SK-N-SH treated with all-trans-retinoic acid at 6 μM for 48 hours (cell line): ENCODE measurements at regions not wholly inside any gene's neighbourhood (a gene's known extent, or its start where the extent isn't known, plus 50 kb on each side); places are given as distances from the start of the nearest gene placed in this dataset.

Experiments used
- ATAC-seq: fragments of 200-7000 bp; cut with Tn5 transposase; 3 replicates; pipeline ENCODE4 v1.9.1; 2020; ENCODE audit warnings: mild to moderate bottlenecking, moderate library complexity
- ARNTL ChIP-seq: fragments of 450-650 bp; formaldehyde crosslinking; IDR thresholded peaks from 2 replicates; pipeline ENCODE4 v1.5.0; 2020; ENCODE audit warnings: low read depth, mild to moderate bottlenecking, moderate library complexity, borderline replicate concordance
- BACH2 ChIP-seq: fragments of 250-450 bp; sonication (Bioruptor Pico); IDR thresholded peaks from 2 replicates; pipeline ENCODE4 v1.9.0; 2021; ENCODE audit warnings: mild to moderate bottlenecking, borderline replicate concordance
- CREB5 ChIP-seq: fragments of 250-450 bp; sonication (Bioruptor Pico); IDR thresholded peaks from 2 replicates; pipeline ENCODE4 v1.5.1; 2020; ENCODE audit warnings: low read depth, mild to moderate bottlenecking, moderate library complexity
- CSDC2 ChIP-seq: fragments of 250-450 bp; sonication (Bioruptor Pico); IDR thresholded peaks from 2 replicates; pipeline ENCODE4 v1.5.0; 2020; ENCODE audit warnings: mild to moderate bottlenecking, moderate library complexity
- CSRNP3 ChIP-seq: fragments of 250-450 bp; sonication (Bioruptor Pico); IDR thresholded peaks from 2 replicates; pipeline ENCODE4 v1.5.1; 2021; ENCODE audit warnings: mild to moderate bottlenecking, moderate library complexity
- ESRRG ChIP-seq: fragments of 250-450 bp; sonication (Bioruptor Pico); IDR thresholded peaks from 2 replicates; pipeline ENCODE4 v1.6.1; 2021; ENCODE audit warnings: mild to moderate bottlenecking
- ISL1 ChIP-seq: fragments of 250-450 bp; sonication (Bioruptor Pico); IDR thresholded peaks from 2 replicates; pipeline ENCODE4 v2.1.2; 2022; ENCODE audit warnings: mild to moderate bottlenecking, moderate library complexity
- OSR1 ChIP-seq: fragments of 250-450 bp; sonication (Bioruptor Pico); IDR thresholded peaks from 2 replicates; pipeline ENCODE4 v1.8.0; 2022; ENCODE audit warnings: moderate library complexity, mild to moderate bottlenecking, inconsistent platforms
- PATZ1 ChIP-seq: fragments of 250-450 bp; sonication (Bioruptor Pico); IDR thresholded peaks from 2 replicates; pipeline ENCODE4 v1.8.0; 2020; ENCODE audit warnings: mild to moderate bottlenecking, moderate library complexity, borderline replicate concordance
- POU6F1 ChIP-seq: fragments of 250-450 bp; sonication (Bioruptor Pico); IDR thresholded peaks from 2 replicates; pipeline ENCODE4 v1.8.0; 2021; ENCODE audit warnings: low read depth, mild to moderate bottlenecking, moderate library complexity, borderline replicate concordance
- PPARA ChIP-seq: fragments of 250-450 bp; sonication (Bioruptor Pico); IDR thresholded peaks from 2 replicates; pipeline ENCODE4 v1.5.0; 2020; ENCODE audit warnings: mild to moderate bottlenecking, borderline replicate concordance
- SNAI2 ChIP-seq: fragments of 250-450 bp; sonication (Bioruptor Pico); IDR thresholded peaks from 2 replicates; pipeline ENCODE4 v1.5.0; 2020; ENCODE audit warnings: mild to moderate bottlenecking, moderate library complexity
- TOX ChIP-seq: fragments of 250-450 bp; sonication (Bioruptor Pico); IDR thresholded peaks from 2 replicates; pipeline ENCODE4 v1.8.0; 2021; ENCODE audit warnings: mild to moderate bottlenecking, moderate library complexity, borderline replicate concordance
- ZC3H10 ChIP-seq: fragments of 250-450 bp; sonication (Bioruptor Pico); IDR thresholded peaks from 2 replicates; pipeline ENCODE4 v1.5.1; 2021; ENCODE audit warnings: mild to moderate bottlenecking, moderate library complexity
- ZFP3 ChIP-seq: fragments of 250-450 bp; sonication (Bioruptor Pico); IDR thresholded peaks from 2 replicates; pipeline ENCODE4 v1.5.0; 2020; ENCODE audit warnings: mild to moderate bottlenecking, moderate library complexity
- ZFP30 ChIP-seq: fragments of 450-650 bp; formaldehyde crosslinking; IDR thresholded peaks from 2 replicates; pipeline ENCODE4 v1.5.0; 2022; ENCODE audit warnings: mild to moderate bottlenecking, moderate library complexity
- ZNF565 ChIP-seq: fragments of 450-650 bp; formaldehyde crosslinking; conservative IDR thresholded peaks from 2 replicates; pipeline ENCODE4 v1.5.0; 2020; ENCODE audit warnings: low read depth, mild to moderate bottlenecking, moderate library complexity
- ZNF70 ChIP-seq: fragments of 450-650 bp; formaldehyde crosslinking; IDR thresholded peaks from 2 replicates; pipeline ENCODE4 v1.5.0; 2020; ENCODE audit warnings: mild to moderate bottlenecking, moderate library complexity
- ZNF8 ChIP-seq: fragments of 450-650 bp; formaldehyde crosslinking; IDR thresholded peaks from 2 replicates; pipeline ENCODE4 v1.5.0; 2020; ENCODE audit warnings: mild to moderate bottlenecking, moderate library complexity

- TF ChIP-seq PATZ1 (CRISPR knock-in tag) (no peak), ZFP3 (CRISPR knock-in tag) (no peak), ISL1 (no peak), PPARA (CRISPR knock-in tag) (no peak), ZC3H10 (CRISPR knock-in tag) (no peak)
Observed at GRCh38 chr12:40502322-40502721, 189.9 kb upstream of the CNTN1 start (continued).

GRCh38 chr12:40505327-40505726 is 186.9 kb upstream of the CNTN1 start:
- no peak for ATAC-seq

GRCh38 chr12:40508421-40508820 is 183.8 kb upstream of the CNTN1 start:
- no peak for ATAC-seq
- TF ChIP-seq TOX (CRISPR knock-in tag) (no peak), BACH2 (no peak), SNAI2 (CRISPR knock-in tag) (no peak), ZNF565 (CRISPR knock-in tag) (no peak), ZFP3 (CRISPR knock-in tag) (no peak), PPARA (CRISPR knock-in tag) (no peak), CREB5 (no peak), ZNF70 (CRISPR knock-in tag) (no peak)

More at GRCh38 chr12:40505327-40505726, 186.9 kb upstream of the CNTN1 start:
- no peak for TF ChIP-seq CSDC2 (CRISPR knock-in tag)
- no peak for TF ChIP-seq ZFP3 (CRISPR knock-in tag)
- TF ChIP-seq BACH2, result no peak
- no peak for TF ChIP-seq TOX (CRISPR knock-in tag)
- no peak for TF ChIP-seq SNAI2 (CRISPR knock-in tag)
- no peak for TF ChIP-seq ZC3H10 (CRISPR knock-in tag)
- no peak for TF ChIP-seq ESRRG (CRISPR knock-in tag)
- TF ChIP-seq CREB5, result no peak
- no peak for TF ChIP-seq PPARA (CRISPR knock-in tag)
- no peak for TF ChIP-seq OSR1 (CRISPR knock-in tag)
- no peak for TF ChIP-seq ISL1
- TF ChIP-seq ARNTL (CRISPR knock-in tag), result no peak
- TF ChIP-seq PATZ1 (CRISPR knock-in tag), result no peak
- TF ChIP-seq POU6F1 (CRISPR knock-in tag), result no peak
- no peak for TF ChIP-seq ZNF70 (CRISPR knock-in tag)
- no peak for TF ChIP-seq CSRNP3 (CRISPR knock-in tag)
- TF ChIP-seq ZFP30 (CRISPR knock-in tag), result no peak
- no peak for TF ChIP-seq ZNF8 (CRISPR knock-in tag)
